GM12874 (cell line): ENCODE measurements at regions not wholly inside any gene's neighbourhood (a gene's known extent, or its start where the extent isn't known, plus 50 kb on each side); places are given as distances from the start of the nearest gene placed in this dataset.

Source experiments
- TF ChIP-seq, protein P1 (sequence below): IDR thresholded peaks from 2 replicates; pipeline ENCODE4 v1.5.1; 2011; ENCODE audit warnings: low read depth, mild to moderate bottlenecking, control low read depth, low read length, moderate library complexity; ENCODE audit not compliant: insufficient read depth

DNA sequence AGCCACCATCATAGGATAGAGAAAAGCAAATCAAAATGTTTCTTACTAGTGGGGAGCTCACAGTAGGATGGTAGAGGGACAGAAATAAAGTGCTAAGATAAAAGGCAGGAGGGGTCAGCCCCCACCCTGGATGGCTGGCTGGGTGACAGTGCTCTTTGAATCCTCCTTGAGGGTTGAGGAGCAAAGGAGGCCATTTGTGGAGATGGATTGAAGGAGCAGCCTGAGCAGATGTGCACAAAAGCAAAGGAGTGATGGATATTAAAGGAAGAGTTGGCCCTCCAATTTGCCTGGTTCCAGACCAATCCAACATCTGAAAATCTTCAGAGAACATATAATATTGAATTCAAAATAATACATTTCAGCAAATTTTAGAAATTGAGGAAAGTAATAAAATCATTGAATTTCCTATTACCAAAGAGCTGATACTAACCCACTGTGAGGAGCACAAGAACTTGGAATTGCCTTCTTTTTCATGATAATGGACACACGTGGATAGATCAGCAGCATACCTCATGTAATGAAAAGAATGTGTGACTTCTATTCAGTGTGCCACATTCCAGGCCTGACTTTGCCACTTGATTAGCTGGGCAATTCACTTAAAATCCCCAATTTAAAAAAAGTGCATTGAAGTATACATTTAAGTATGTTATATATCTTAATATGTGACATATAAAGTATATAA lies 287.0 kb downstream of the FAT3 start:
- TF ChIP-seq, protein P1, sequence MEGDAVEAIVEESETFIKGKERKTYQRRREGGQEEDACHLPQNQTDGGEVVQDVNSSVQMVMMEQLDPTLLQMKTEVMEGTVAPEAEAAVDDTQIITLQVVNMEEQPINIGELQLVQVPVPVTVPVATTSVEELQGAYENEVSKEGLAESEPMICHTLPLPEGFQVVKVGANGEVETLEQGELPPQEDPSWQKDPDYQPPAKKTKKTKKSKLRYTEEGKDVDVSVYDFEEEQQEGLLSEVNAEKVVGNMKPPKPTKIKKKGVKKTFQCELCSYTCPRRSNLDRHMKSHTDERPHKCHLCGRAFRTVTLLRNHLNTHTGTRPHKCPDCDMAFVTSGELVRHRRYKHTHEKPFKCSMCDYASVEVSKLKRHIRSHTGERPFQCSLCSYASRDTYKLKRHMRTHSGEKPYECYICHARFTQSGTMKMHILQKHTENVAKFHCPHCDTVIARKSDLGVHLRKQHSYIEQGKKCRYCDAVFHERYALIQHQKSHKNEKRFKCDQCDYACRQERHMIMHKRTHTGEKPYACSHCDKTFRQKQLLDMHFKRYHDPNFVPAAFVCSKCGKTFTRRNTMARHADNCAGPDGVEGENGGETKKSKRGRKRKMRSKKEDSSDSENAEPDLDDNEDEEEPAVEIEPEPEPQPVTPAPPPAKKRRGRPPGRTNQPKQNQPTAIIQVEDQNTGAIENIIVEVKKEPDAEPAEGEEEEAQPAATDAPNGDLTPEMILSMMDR, result no peak

DNA sequence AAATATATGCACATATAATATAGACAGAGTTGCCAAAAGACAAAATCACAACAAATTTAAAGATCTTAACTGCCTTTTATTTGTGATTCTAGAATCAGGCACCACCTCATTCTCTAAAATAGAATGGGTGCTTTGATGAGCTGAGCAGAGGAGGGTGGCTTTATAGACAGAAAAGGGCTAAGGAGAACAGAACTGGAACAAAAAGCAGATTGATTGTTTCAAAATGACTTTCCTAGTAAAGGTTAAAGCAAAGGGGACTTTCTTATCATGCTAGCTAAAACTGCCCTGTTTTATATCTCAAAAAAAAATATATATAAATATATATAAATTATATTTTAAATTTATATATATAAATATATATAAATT lies 287.6 kb downstream of the FAT3 start:
- TF ChIP-seq, protein P1, result no peak

DNA sequence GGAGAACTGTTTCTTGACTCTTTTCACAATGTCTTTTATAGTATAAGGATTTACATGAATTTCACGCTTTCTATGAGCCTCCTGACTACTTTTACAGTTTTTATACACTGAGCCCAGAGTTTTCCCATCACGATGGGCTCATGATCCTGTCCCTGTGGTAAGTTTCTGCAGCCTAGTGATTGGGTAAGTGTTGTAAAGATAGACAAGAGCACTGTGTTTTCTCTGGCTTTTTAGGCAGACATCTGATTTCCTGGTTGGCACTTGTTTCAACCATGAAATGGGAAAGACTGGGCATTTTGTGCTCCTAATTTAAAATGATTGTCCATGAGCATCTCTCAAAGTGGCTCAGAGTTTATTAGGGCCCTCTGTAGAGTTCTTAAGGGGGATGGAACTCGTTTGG lies 299.0 kb downstream of the FAT3 start:
- TF ChIP-seq, protein P1, result no peak

DNA sequence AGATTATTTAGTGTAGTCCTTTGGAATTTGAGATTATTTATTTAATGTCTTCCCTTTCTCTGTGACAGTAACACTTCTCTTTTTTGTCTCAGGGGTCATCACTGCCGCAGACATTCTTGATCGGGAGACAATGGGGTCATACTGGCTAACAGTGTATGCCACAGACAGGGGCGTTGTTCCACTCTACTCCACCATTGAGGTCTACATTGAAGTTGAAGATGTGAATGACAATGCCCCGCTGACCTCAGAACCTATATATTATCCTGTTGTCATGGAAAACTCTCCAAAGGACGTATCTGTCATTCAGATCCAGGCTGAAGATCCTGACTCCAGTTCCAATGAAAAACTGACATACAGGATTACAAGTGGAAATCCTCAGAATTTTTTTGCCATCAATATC lies 299.9 kb downstream of the FAT3 start:
- TF ChIP-seq, protein P1, result no peak

DNA sequence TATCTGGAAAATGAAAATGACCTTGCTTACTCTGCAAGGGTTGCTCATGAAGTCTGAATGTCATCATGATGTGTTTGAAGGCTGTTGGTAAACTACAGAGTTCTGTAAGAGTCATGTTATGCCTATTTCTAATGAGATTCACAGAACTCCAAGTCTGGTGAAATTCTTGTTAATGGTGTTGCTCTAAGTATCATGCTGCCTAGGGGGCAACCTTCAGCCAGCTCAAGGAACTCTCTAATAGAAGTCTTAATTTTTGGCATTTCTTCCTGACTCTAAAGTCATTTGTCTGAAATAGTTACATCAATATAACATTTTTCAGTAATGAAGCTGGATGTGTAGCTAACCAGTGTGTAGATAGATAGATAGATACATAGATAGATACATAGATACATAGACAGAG lies 302.8 kb downstream of the FAT3 start:
- TF ChIP-seq, protein P1, result no peak

DNA sequence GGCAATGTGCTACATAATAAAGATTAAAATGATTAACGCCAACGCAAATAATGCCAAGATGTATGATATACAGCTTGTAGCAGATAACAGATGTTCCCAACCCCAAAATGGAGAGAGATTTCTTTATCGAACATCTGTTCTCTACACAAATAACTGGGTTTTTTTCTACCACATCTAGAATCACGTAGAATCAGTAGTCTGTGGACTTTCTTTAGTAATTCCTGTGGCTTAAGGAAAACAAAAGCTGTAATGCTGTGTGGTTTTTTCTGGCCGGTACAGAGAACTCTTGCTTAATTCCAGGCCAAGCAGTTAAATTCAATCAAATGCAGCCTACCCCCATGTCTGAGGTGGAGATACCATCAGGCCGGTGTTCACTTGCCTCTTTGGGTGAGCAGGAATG lies 303.4 kb downstream of the FAT3 start:
- TF ChIP-seq, protein P1, result no peak

DNA sequence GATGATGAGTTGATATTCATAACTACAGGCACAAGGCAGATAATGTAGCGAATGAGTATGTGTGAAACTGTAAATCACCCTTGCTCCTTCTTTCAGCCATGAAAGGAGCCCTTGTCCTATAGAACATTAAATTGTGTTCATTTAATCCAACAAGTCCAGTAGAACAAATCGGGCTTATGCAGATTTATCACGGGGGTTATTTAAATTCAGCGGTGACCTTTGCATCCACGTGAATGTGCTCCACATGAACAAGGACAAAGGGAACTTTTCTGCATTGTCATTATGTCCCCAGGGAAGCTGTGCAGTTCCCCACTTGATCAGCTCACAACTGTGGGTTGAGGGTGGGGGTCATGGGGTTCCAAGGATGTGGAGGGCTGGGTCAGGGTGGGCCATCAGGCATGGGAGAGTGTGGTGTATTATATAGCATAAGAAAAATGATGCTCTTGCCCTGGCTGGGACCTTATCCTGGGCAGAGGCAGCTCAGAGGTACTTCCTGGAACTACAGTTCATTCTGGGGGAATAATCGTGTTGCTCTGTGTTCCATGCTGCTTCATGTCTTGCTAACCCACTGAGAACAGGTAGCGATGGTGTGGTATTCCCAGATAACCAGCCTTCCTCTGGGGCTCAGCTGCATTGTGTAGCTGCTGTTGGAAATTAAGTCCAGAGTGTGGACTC lies 306.6 kb downstream of the FAT3 start:
- TF ChIP-seq, protein P1, result no peak
